ENCODE measurements at regions not wholly inside any gene's neighbourhood (a gene's known extent, or its start where the extent isn't known, plus 50 kb on each side); places are given as distances from the start of the nearest gene placed in this dataset.

DNA sequence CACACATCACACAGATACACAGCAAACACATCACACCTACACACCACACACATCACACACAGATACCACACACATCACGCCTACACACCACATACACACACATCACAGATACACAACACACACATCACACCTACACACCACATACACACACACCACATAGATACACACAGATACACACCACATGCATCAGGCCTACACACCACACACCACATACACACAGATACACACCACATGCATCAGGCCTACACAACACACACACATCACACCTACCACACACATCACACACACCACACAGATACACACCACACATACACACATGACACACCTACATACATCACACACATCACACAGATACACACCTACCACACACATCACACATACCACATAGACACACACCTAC lies 158.8 kb downstream of the NDUFA10 start:
- TF ChIP-seq, protein P1, sequence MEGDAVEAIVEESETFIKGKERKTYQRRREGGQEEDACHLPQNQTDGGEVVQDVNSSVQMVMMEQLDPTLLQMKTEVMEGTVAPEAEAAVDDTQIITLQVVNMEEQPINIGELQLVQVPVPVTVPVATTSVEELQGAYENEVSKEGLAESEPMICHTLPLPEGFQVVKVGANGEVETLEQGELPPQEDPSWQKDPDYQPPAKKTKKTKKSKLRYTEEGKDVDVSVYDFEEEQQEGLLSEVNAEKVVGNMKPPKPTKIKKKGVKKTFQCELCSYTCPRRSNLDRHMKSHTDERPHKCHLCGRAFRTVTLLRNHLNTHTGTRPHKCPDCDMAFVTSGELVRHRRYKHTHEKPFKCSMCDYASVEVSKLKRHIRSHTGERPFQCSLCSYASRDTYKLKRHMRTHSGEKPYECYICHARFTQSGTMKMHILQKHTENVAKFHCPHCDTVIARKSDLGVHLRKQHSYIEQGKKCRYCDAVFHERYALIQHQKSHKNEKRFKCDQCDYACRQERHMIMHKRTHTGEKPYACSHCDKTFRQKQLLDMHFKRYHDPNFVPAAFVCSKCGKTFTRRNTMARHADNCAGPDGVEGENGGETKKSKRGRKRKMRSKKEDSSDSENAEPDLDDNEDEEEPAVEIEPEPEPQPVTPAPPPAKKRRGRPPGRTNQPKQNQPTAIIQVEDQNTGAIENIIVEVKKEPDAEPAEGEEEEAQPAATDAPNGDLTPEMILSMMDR (IDR thresholded peaks at IDR 0.05): no peak
- TF ChIP-seq POLR2A (IDR thresholded peaks at IDR 0.05) (no peak), POLR2AphosphoS5 (IDR thresholded peaks at IDR 0.05) (no peak)
